ENCODE measurements at regions not wholly inside any gene's neighbourhood (a gene's known extent, or its start where the extent isn't known, plus 50 kb on each side); places are given as distances from the start of the nearest gene placed in this dataset.

- no peaks in the 10 kb centered on the region for H3K9me3 ChIP-seq (ENCODE audit: control insufficient read depth, low read length)
- no peak overlapping the region for H3K4me3 ChIP-seq (ENCODE audit: low read length)
- H3K27me3 ChIP-seq (ENCODE audit: control insufficient read depth, insufficient read depth) = no peaks in the 10 kb centered on the region
- no peak overlapping the region for H3K27ac ChIP-seq (ENCODE audit: low read length)
- H3K4me1 ChIP-seq (ENCODE audit: control insufficient read depth, insufficient read depth, low read length) = no peaks in the 10 kb centered on the region
- WGBS = 86% methylated on average over 12 of the region's 12 CpGs
- DNase-seq = no peak
- intact Hi-C loops (cut with DNase I) = no loop called here
- ATAC-seq = no peak
These were observed 64.8 kb downstream of the C16orf95 start for GRCh38 chr16:87252269-87252970.

All from right cardiac atrium (tissue), 5 donors.